PC-3 (cell line): ENCODE measurements at regions not wholly inside any gene's neighbourhood (a gene's known extent, or its start where the extent isn't known, plus 50 kb on each side); places are given as distances from the start of the nearest gene placed in this dataset.

ENCODE experiments used
- EZH2phosphoT487 ChIP-seq: fragments of 300-600 bp; sonication (generic); IDR thresholded peaks from 2 replicates; pipeline ENCODE4 v1.6.1; 2018; ENCODE audit warnings: mild to moderate bottlenecking, antibody characterized with exemption, low read length, borderline replicate concordance
- TF ChIP-seq, protein P1 (sequence below): fragments of 300-600 bp; sonication (generic); conservative IDR thresholded peaks from 2 replicates; pipeline ENCODE4 v1.5.1; 2017; ENCODE audit warnings: antibody characterized with exemption, low read depth, mild to moderate bottlenecking, low read length

DNA sequence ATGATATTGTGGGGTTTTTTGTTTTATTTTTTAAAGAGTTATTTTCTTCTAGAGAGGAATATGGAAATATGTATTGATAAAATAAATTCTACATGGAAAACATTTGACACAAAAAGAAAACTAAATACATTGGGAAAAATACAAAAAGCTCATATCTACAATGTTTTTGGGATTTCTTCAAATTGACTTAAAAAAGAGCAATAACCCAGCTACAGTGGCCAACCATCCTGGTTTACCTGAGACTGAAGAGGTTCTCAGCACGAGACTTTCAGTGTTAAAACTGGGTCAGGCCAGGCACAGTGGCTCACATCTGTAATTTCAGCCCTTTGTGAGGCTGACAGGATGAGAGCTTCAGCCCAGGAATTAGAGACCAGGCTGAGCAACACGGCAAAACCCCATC is 56.7 kb upstream of the MYCN start:
- TF ChIP-seq, protein P1, sequence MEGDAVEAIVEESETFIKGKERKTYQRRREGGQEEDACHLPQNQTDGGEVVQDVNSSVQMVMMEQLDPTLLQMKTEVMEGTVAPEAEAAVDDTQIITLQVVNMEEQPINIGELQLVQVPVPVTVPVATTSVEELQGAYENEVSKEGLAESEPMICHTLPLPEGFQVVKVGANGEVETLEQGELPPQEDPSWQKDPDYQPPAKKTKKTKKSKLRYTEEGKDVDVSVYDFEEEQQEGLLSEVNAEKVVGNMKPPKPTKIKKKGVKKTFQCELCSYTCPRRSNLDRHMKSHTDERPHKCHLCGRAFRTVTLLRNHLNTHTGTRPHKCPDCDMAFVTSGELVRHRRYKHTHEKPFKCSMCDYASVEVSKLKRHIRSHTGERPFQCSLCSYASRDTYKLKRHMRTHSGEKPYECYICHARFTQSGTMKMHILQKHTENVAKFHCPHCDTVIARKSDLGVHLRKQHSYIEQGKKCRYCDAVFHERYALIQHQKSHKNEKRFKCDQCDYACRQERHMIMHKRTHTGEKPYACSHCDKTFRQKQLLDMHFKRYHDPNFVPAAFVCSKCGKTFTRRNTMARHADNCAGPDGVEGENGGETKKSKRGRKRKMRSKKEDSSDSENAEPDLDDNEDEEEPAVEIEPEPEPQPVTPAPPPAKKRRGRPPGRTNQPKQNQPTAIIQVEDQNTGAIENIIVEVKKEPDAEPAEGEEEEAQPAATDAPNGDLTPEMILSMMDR: no peak
- no peak for TF ChIP-seq EZH2phosphoT487
